Gastroesophageal sphincter (tissue), 4 donors: ENCODE measurements at regions not wholly inside any gene's neighbourhood (a gene's known extent, or its start where the extent isn't known, plus 50 kb on each side); places are given as distances from the start of the nearest gene placed in this dataset.

Experiments
- ATAC-seq: fragments of 150-250 bp; one replicate; pipeline ENCODE4 v1.9.1; 2016; ENCODE audit warnings: mild to moderate bottlenecking, moderate library complexity
- H3K27ac ChIP-seq, 4 donors: fragments of 200-600 bp; sonication (generic) in 3 of 4; 1 replicate in 3 of 4; 2 replicates in 1 of 4; pipeline ENCODE4 v1.5.1; 2016 to 2019
- H3K27me3 ChIP-seq: fragments of 200-600 bp; sonication (generic); one replicate; pipeline ENCODE4 v1.5.1; 2019
- H3K36me3 ChIP-seq, 2 donors: fragments of 200-600 bp; sonication (generic); one replicate each; pipeline ENCODE4 v1.5.1; 2019; ENCODE audit warnings: control low read depth in 1 of 2
- H3K4me1 ChIP-seq, 3 donors: fragments of 200-600 bp; sonication (generic); 1 replicate in 2 of 3; 2 replicates in 1 of 3; pipeline ENCODE4 v1.5.1; 2016 to 2019; ENCODE audit warnings: control low read depth in 2 of 3
- H3K4me3 ChIP-seq, 2 donors: fragments of 200-600 bp; sonication (generic); one replicate each; pipeline ENCODE4 v1.5.1; 2019; ENCODE audit warnings: mild to moderate bottlenecking in 1 of 2, moderate library complexity in 1 of 2
- H3K9me3 ChIP-seq, 3 donors: fragments of 200-600 bp; sonication (generic); one replicate each; pipeline ENCODE4 v1.5.1; 2017 to 2019; ENCODE audit warnings: control low read depth in 2 of 3
- EP300 ChIP-seq: sonication (generic); formaldehyde crosslinking; IDR thresholded peaks from one replicate; pipeline ENCODE4 v1.6.1; 2017; ENCODE audit warnings: antibody characterized with exemption, mild to moderate bottlenecking
- POLR2A ChIP-seq, 2 donors: fragments of 450-650 bp; IDR thresholded peaks; one replicate each; pipeline ENCODE4 v1.6.1; 2017; ENCODE audit warnings: antibody characterized with exemption in 2 of 2, mild to moderate bottlenecking in 2 of 2, moderate library complexity in 1 of 2
- POLR2AphosphoS5 ChIP-seq: sonication (generic); formaldehyde crosslinking; IDR thresholded peaks from one replicate; pipeline ENCODE4 v1.6.1; 2017; ENCODE audit warnings: antibody characterized with exemption
- WGBS, 2 donors: methylation state at CpG; one replicate each; pipeline ENCODE4 v1.1.5; 2018; ENCODE audit warnings: low coverage in 1 of 2; 5-methylcytosine and 5-hydroxymethylcytosine counted together
- TF ChIP-seq, protein P1 (sequence below), 4 experiments: fragments of 200-600 bp in 2 of 4; fragments of 450-650 bp in 2 of 4; sonication (generic) in 1 of 4; IDR thresholded peaks; one replicate each; pipeline ENCODE4 v1.5.1; 2017 to 2019; ENCODE audit warnings: antibody characterized with exemption in 4 of 4, mild to moderate bottlenecking in 2 of 4, moderate library complexity in 2 of 4

GRCh38 chr2:121102941-121103340 is 182.1 kb downstream of the TFCP2L1 start:
- TF ChIP-seq EP300 (no peak), POLR2AphosphoS5 (no peak), POLR2A (IDR thresholded peaks at IDR 0.05) (no peak)
- TF ChIP-seq, protein P1, sequence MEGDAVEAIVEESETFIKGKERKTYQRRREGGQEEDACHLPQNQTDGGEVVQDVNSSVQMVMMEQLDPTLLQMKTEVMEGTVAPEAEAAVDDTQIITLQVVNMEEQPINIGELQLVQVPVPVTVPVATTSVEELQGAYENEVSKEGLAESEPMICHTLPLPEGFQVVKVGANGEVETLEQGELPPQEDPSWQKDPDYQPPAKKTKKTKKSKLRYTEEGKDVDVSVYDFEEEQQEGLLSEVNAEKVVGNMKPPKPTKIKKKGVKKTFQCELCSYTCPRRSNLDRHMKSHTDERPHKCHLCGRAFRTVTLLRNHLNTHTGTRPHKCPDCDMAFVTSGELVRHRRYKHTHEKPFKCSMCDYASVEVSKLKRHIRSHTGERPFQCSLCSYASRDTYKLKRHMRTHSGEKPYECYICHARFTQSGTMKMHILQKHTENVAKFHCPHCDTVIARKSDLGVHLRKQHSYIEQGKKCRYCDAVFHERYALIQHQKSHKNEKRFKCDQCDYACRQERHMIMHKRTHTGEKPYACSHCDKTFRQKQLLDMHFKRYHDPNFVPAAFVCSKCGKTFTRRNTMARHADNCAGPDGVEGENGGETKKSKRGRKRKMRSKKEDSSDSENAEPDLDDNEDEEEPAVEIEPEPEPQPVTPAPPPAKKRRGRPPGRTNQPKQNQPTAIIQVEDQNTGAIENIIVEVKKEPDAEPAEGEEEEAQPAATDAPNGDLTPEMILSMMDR (IDR thresholded peaks at IDR 0.05) = no peak
- ATAC-seq = no peak
- Histone ChIP-seq H3K9me3 (no peaks in the 10 kb centered on the region), H3K4me3 (no peak overlapping the region), H3K27me3 (peaks cover 17% of the 10 kb centered on the region), H3K4me1 (no peaks in the 10 kb centered on the region), H3K27ac (no peak overlapping the region), H3K36me3 (no peaks in the 10 kb centered on the region)
- 43 to 81% methylated on average over 2 of the region's 2 CpGs for WGBS, 2 donors

- WGBS, 2 donors = 47 to 67% methylated on average over 1 to 3 of the region's 5 CpGs
- no peak overlapping the region for H3K27ac ChIP-seq
- H3K36me3 ChIP-seq = no peaks in the 10 kb centered on the region
- TF ChIP-seq, protein P1 (IDR thresholded peaks at IDR 0.05) = no peak
- TF ChIP-seq POLR2AphosphoS5 (no peak), EP300 (no peak), POLR2A (IDR thresholded peaks at IDR 0.05) (no peak)
- H3K4me1 ChIP-seq = no peaks in the 10 kb centered on the region
- H3K4me3 ChIP-seq = no peak overlapping the region
- H3K27me3 ChIP-seq = peaks cover 17% of the 10 kb centered on the region
- no peaks in the 10 kb centered on the region for H3K9me3 ChIP-seq
- no peak for ATAC-seq
These were observed 181.0 kb downstream of the TFCP2L1 start for GRCh38 chr2:121103960-121104359.

GRCh38 chr2:121104721-121105141 is 180.3 kb downstream of the TFCP2L1 start:
- H3K36me3 ChIP-seq = no peaks in the 10 kb centered on the region
- peaks cover 17% of the 10 kb centered on the region for H3K27me3 ChIP-seq
- H3K4me3 ChIP-seq = no peak overlapping the region
- H3K4me1 ChIP-seq = no peaks in the 10 kb centered on the region
- ATAC-seq = no peak
- 29 to 58% methylated on average over 2 to 3 of the region's 10 CpGs for WGBS, 2 donors
- H3K9me3 ChIP-seq = no peaks in the 10 kb centered on the region
- TF ChIP-seq POLR2A (IDR thresholded peaks at IDR 0.05) (no peak), EP300 (no peak), POLR2AphosphoS5 (no peak)
- TF ChIP-seq, protein P1 (IDR thresholded peaks at IDR 0.05) = no peak
- H3K27ac ChIP-seq = no peak overlapping the region

DNA sequence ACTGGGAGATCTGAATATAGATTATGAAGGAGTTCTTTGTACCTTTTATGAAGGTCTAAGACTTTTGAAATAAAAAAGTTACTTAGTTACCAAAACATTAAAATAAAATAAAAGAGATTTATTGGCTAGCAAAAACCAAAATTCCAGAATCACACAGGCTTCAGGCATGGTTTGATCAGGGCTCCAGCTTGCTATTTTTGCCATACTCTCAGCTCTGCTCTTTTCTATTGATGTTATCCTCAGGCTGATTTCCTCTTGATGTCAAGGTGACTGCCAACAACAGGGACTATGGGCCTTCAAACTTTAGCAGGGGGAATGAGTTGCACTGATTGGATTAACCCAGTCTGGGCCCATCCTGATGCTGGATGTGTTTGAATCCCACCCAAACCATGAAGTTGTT is 174.1 kb downstream of the TFCP2L1 start:
- no peaks in the 10 kb centered on the region for H3K36me3 ChIP-seq
- H3K9me3 ChIP-seq = no peaks in the 10 kb centered on the region
- ATAC-seq = no peak
- no peaks in the 10 kb centered on the region for H3K4me1 ChIP-seq
- TF ChIP-seq POLR2AphosphoS5 = no peak
- TF ChIP-seq POLR2A (IDR thresholded peaks at IDR 0.05) = no peak
- no peak for TF ChIP-seq EP300
- TF ChIP-seq, protein P1 (IDR thresholded peaks at IDR 0.05) = no peak
- peaks cover 2% of the 10 kb centered on the region for H3K27me3 ChIP-seq
- no peak overlapping the region for H3K27ac ChIP-seq
- H3K4me3 ChIP-seq = no peak overlapping the region

- Histone ChIP-seq H3K36me3 (no peaks in the 10 kb centered on the region), H3K27ac (no peak overlapping the region), H3K27me3 (peaks cover 19% of the 10 kb centered on the region), H3K9me3 (no peaks in the 10 kb centered on the region), H3K4me3 (no peak overlapping the region), H3K4me1 (no peaks in the 10 kb centered on the region)
- TF ChIP-seq POLR2AphosphoS5 (no peak), POLR2A (IDR thresholded peaks at IDR 0.05) (no peak), EP300 (no peak)
- TF ChIP-seq, protein P1 (IDR thresholded peaks at IDR 0.05) = no peak
- ATAC-seq = no peak
- 70% methylated on average over 5 of the region's 7 CpGs; no CpG with 5 or more reads in 1 of the 2 donors for WGBS, 2 donors
These were observed 166.1 kb downstream of the TFCP2L1 start for GRCh38 chr2:121118951-121119350.
